IMR-90 (cell line): ENCODE measurements at regions not wholly inside any gene's neighbourhood (a gene's known extent, or its start where the extent isn't known, plus 50 kb on each side); places are given as distances from the start of the nearest gene placed in this dataset.

Experiments
- ATAC-seq: fragments of 200-7000 bp; cut with Tn5 transposase; 2 replicates; pipeline ENCODE4 v1.9.1; 2020; ENCODE audit warnings: low read depth, mild to moderate bottlenecking, moderate library complexity
- BruUV-seq: library from RNA; stranded (reverse); fragments of 400-500 nt; replicated peaks from 2 replicates; lab custom pipeline; 2021; lab: Mats Ljungman, UMichigan
- CTCF ChIA-PET: fragments of 300-600 bp; formaldehyde crosslinking; extraction: SDS; loops from one replicate; lab custom pipeline; 2021; ENCODE audit warnings: antibody characterized with exemption; lab: Yijun Ruan, JAX
- POLR2A ChIA-PET: fragments of 300-600 bp; sonication (Branson Sonifier 250); formaldehyde crosslinking; loops from one replicate; lab custom pipeline; 2022; ENCODE audit warnings: antibody characterized with exemption; ENCODE audit not compliant: unreplicated experiment; lab: Charles Lee
- DNase-seq: peaks from one replicate; pipeline ENCODE4 v3.0.0; 2013
- H2AFZ ChIP-seq: replicated peaks from 2 replicates; pipeline ENCODE3; 2013; ENCODE audit warnings: low read length, mild to moderate bottlenecking; ENCODE audit not compliant: poor library complexity
- H2AK5ac ChIP-seq: 2 replicates; pipeline ENCODE4 v1.6.1; 2013; ENCODE audit warnings: low read depth, low read length, inconsistent platforms
- H2AK9ac ChIP-seq: replicated peaks from 2 replicates; pipeline ENCODE3; 2013; ENCODE audit warnings: mild to moderate bottlenecking, low read depth, low read length, moderate library complexity; ENCODE audit not compliant: poor library complexity
- H2BK120ac ChIP-seq: 2 replicates; pipeline ENCODE4 v1.6.1; 2013; ENCODE audit warnings: low read depth, low read length, inconsistent platforms
- H2BK15ac ChIP-seq: 3 replicates; pipeline ENCODE4 v1.6.1; 2013; ENCODE audit warnings: low read depth, low read length, inconsistent platforms
- H2BK20ac ChIP-seq: 2 replicates; pipeline ENCODE4 v1.6.1; 2013; ENCODE audit warnings: low read depth, mild to moderate bottlenecking, inconsistent platforms, low read length, moderate library complexity
- H2BK5ac ChIP-seq: 2 replicates; pipeline ENCODE4 v1.6.1; 2013; ENCODE audit warnings: mild to moderate bottlenecking, low read depth, low read length, inconsistent platforms; ENCODE audit not compliant: poor library complexity, severe bottlenecking
- H3K14ac ChIP-seq: replicated peaks from 2 replicates; pipeline ENCODE4 v1.6.1; 2013; ENCODE audit warnings: low read depth, low read length, inconsistent platforms
- H3K18ac ChIP-seq: 2 replicates; pipeline ENCODE4 v1.6.1; 2013; ENCODE audit warnings: low read depth, low read length, control low read depth
- H3K23ac ChIP-seq: 2 replicates; pipeline ENCODE4 v1.6.1; 2013; ENCODE audit warnings: low read depth, low read length, inconsistent platforms
- H3K27ac ChIP-seq: 2 replicates; pipeline ENCODE4 v1.5.1; 2013; ENCODE audit warnings: mild to moderate bottlenecking, control low read depth, low read length; ENCODE audit not compliant: insufficient read depth
- H3K27me3 ChIP-seq: 2 replicates; pipeline ENCODE4 v1.6.1; 2013; ENCODE audit warnings: low read length; ENCODE audit not compliant: control insufficient read depth, insufficient read depth
- H3K36me3 ChIP-seq: 2 replicates; pipeline ENCODE4 v1.6.1; 2013; ENCODE audit warnings: low read length, mixed read lengths; ENCODE audit not compliant: control insufficient read depth, insufficient read depth
- H3K4ac ChIP-seq: 2 replicates; pipeline ENCODE4 v1.6.1; 2013; ENCODE audit warnings: low read depth, low read length, inconsistent platforms
- H3K4me1 ChIP-seq: 2 replicates; pipeline ENCODE4 v1.6.1; 2013; ENCODE audit warnings: low read length, mixed read lengths; ENCODE audit not compliant: control insufficient read depth, insufficient read depth
- H3K4me2 ChIP-seq: 2 replicates; pipeline ENCODE4 v1.6.1; 2013; ENCODE audit warnings: low read depth, mild to moderate bottlenecking, control low read depth, low read length, moderate library complexity
- H3K4me3 ChIP-seq: 2 replicates; pipeline ENCODE4 v1.5.1; 2013; ENCODE audit warnings: low read depth, mild to moderate bottlenecking, control low read depth, low read length, moderate library complexity; ENCODE audit not compliant: insufficient read depth
- H3K56ac ChIP-seq: 2 replicates; pipeline ENCODE4 v1.6.1; 2013; ENCODE audit warnings: low read length, inconsistent platforms; ENCODE audit not compliant: insufficient read depth; ENCODE audit errors: extremely low read depth
- H3K79me1 ChIP-seq, 2 experiments: 2 replicates each; pipeline ENCODE4 v1.6.1; 2013; ENCODE audit warnings: low read length in 2 of 2, inconsistent platforms in 1 of 2, low read depth in 1 of 2
- H3K9ac ChIP-seq: 2 replicates; pipeline ENCODE4 v1.6.1; 2013; ENCODE audit warnings: low read depth, low read length, control low read depth
- H3K9me1 ChIP-seq: 2 replicates; pipeline ENCODE4 v1.6.1; 2013; ENCODE audit warnings: low read length, inconsistent platforms; ENCODE audit not compliant: insufficient read depth
- H3K9me3 ChIP-seq: 2 replicates; pipeline ENCODE4 v1.6.1; 2013; ENCODE audit warnings: low read length; ENCODE audit not compliant: control insufficient read depth, insufficient read depth
- H4K20me1 ChIP-seq: 2 replicates; pipeline ENCODE4 v1.6.1; 2013; ENCODE audit warnings: low read length, inconsistent platforms; ENCODE audit not compliant: insufficient read depth
- H4K5ac ChIP-seq: 2 replicates; pipeline ENCODE4 v1.6.1; 2013; ENCODE audit warnings: mild to moderate bottlenecking, low read depth, low read length, control low read depth
- H4K8ac ChIP-seq, 2 experiments: 2 replicates each; pipeline ENCODE4 v1.6.1; 2013; ENCODE audit warnings: low read depth in 2 of 2, low read length in 2 of 2, control low read depth in 1 of 2, inconsistent platforms in 1 of 2
- H4K91ac ChIP-seq: 2 replicates; pipeline ENCODE4 v1.6.1; 2013; ENCODE audit warnings: low read depth, low read length, inconsistent platforms; ENCODE audit not compliant: insufficient read depth
- FOS ChIP-seq: fragments of 150-350 bp; IDR thresholded peaks from 2 replicates; pipeline ENCODE4 v1.6.1; 2016; ENCODE audit warnings: low read depth, low read length
- MAZ ChIP-seq: IDR thresholded peaks from 2 replicates; pipeline ENCODE4 v1.6.1; 2012; ENCODE audit warnings: low read depth, mild to moderate bottlenecking, low read length, improper control_type of control experiment, moderate library complexity, borderline replicate concordance
- WGBS, 2 experiments: methylation state at CpG; one replicate each; pipeline versions ENCODE4 v1.1.5 to v1.1.7; 2013; ENCODE audit warnings: missing lambda C conversion rate in 2 of 2; ENCODE audit not compliant: insufficient read length in 1 of 2; ENCODE audit errors: extremely low coverage in 2 of 2; 5-methylcytosine and 5-hydroxymethylcytosine counted together
- dilution Hi-C: fragments of 300-500 bp; cut with HindIII; formaldehyde crosslinking; loops from one replicate; pipeline ENCODE4 v1.14.3; 2018; ENCODE audit warnings: low sequenced_read_pairs; ENCODE audit not compliant: unreplicated experiment
- in situ Hi-C: fragments of 300-500 bp; cut with MboI; formaldehyde crosslinking; loops from 3 replicates; pipeline ENCODE4 v1.14.3; 2019; ENCODE audit warnings: low sequenced_read_pairs, inconsistent platforms, mixed read lengths
- intact Hi-C: fragments of 100-400 bp; cut with micrococcal nuclease; formaldehyde crosslinking; loops from 2 replicates; pipeline ENCODE4 v1.10.0; 2022
- TF ChIP-seq, protein P1 (sequence below): conservative IDR thresholded peaks from 2 replicates; pipeline ENCODE4 v1.5.1; 2012; ENCODE audit warnings: mild to moderate bottlenecking, low read depth, low read length, improper control_type of control experiment

GRCh38 chr6:144758602-144759001 is 473.5 kb downstream of the UTRN start:
- no peak overlapping the region for H3K23ac ChIP-seq
- POLR2A ChIA-PET, result no interaction called here
- no peaks in the 10 kb centered on the region for H3K9me3 ChIP-seq
- no peaks in the 10 kb centered on the region for H3K79me1 ChIP-seq
- H4K91ac ChIP-seq, result no peak overlapping the region
- H4K5ac ChIP-seq, result no peak overlapping the region
- no peak overlapping the region for H2BK120ac ChIP-seq
- no peak overlapping the region for H3K4me3 ChIP-seq
- no peaks in the 10 kb centered on the region for H3K9me1 ChIP-seq
- in situ Hi-C loops (no loop called here), dilution Hi-C loops (no loop called here), intact Hi-C loops (loop anchor here (10.0 kb wide), 1 partner anchor 456 kb away; no protein-coding TSS in a partner anchor)
- DNase-seq (peak; percentile 28), ATAC-seq (no peak)
- no CpG with 5 or more reads among the region's 3 CpGs for WGBS, 2 experiments
- H3K4me1 ChIP-seq, result no peaks in the 10 kb centered on the region
- TF ChIP-seq FOS (peak; percentile 58), MAZ (no peak)
- TF ChIP-seq, protein P1, sequence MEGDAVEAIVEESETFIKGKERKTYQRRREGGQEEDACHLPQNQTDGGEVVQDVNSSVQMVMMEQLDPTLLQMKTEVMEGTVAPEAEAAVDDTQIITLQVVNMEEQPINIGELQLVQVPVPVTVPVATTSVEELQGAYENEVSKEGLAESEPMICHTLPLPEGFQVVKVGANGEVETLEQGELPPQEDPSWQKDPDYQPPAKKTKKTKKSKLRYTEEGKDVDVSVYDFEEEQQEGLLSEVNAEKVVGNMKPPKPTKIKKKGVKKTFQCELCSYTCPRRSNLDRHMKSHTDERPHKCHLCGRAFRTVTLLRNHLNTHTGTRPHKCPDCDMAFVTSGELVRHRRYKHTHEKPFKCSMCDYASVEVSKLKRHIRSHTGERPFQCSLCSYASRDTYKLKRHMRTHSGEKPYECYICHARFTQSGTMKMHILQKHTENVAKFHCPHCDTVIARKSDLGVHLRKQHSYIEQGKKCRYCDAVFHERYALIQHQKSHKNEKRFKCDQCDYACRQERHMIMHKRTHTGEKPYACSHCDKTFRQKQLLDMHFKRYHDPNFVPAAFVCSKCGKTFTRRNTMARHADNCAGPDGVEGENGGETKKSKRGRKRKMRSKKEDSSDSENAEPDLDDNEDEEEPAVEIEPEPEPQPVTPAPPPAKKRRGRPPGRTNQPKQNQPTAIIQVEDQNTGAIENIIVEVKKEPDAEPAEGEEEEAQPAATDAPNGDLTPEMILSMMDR, result no peak
- H3K36me3 ChIP-seq, result no peaks in the 10 kb centered on the region; the same call in 1 of the 2 replicates
- H3K14ac ChIP-seq, result no peak overlapping the region
- no peaks in the 10 kb centered on the region for H3K27me3 ChIP-seq
- no peak overlapping the region for H3K4ac ChIP-seq
- no peaks in the 10 kb centered on the region for H4K20me1 ChIP-seq
- no TSS peak for BruUV-seq
- no peak overlapping the region for H3K18ac ChIP-seq
- H2BK15ac ChIP-seq, result no peak overlapping the region
- no peak overlapping the region for H3K4me2 ChIP-seq
- H2AFZ ChIP-seq, result no peak overlapping the region
- H2AK5ac ChIP-seq, result no peak overlapping the region
- CTCF ChIA-PET, result no interaction called here
- H3K9ac ChIP-seq, result no peak overlapping the region
- H3K56ac ChIP-seq, result no peak overlapping the region
- H2AK9ac ChIP-seq, result no peak overlapping the region
- H3K27ac ChIP-seq, result no peak overlapping the region
- H4K8ac ChIP-seq, result no peak overlapping the region
- no peak overlapping the region for H2BK20ac ChIP-seq
- H2BK5ac ChIP-seq, result no peak overlapping the region
